ENCODE measurements at regions not wholly inside any gene's neighbourhood (a gene's known extent, or its start where the extent isn't known, plus 50 kb on each side); places are given as distances from the start of the nearest gene placed in this dataset.

- H3K27ac ChIP-seq, result no peak overlapping the region
- no peak for TF ChIP-seq CTCF (conservative IDR thresholded peaks at IDR 0.05)
These were observed 1273.4 kb downstream of the TBC1D22A start for GRCh38 chr22:48035897-48036296.

- no peak for TF ChIP-seq CTCF (conservative IDR thresholded peaks at IDR 0.05)
- no peak overlapping the region for H3K27ac ChIP-seq
These were observed 1269.1 kb downstream of the TBC1D22A start for GRCh38 chr22:48031589-48031988.

- no peak for TF ChIP-seq CTCF (conservative IDR thresholded peaks at IDR 0.05)
- H3K27ac ChIP-seq, result no peak overlapping the region
These were observed 1262.6 kb downstream of the TBC1D22A start for GRCh38 chr22:48025096-48025495.

- H3K27ac ChIP-seq, result no peak overlapping the region
- TF ChIP-seq CTCF (conservative IDR thresholded peaks at IDR 0.05), result no peak
These were observed 1259.5 kb downstream of the TBC1D22A start for GRCh38 chr22:48021991-48022401.

- no peak overlapping the region for H3K27ac ChIP-seq
- TF ChIP-seq CTCF (conservative IDR thresholded peaks at IDR 0.05), result no peak
These were observed 1255.9 kb downstream of the TBC1D22A start for GRCh38 chr22:48018346-48018745.

GRCh38 chr22:48015701-48016100, 1253.3 kb downstream of the TBC1D22A start:
- TF ChIP-seq CTCF (conservative IDR thresholded peaks at IDR 0.05), result no peak
- no peak overlapping the region for H3K27ac ChIP-seq

GRCh38 chr22:48004936-48005335, 1242.5 kb downstream of the TBC1D22A start:
- TF ChIP-seq CTCF (conservative IDR thresholded peaks at IDR 0.05), result no peak
- H3K27ac ChIP-seq, result no peak overlapping the region

- no peak overlapping the region for H3K27ac ChIP-seq
- TF ChIP-seq CTCF (conservative IDR thresholded peaks at IDR 0.05), result no peak
These were observed 1241.6 kb downstream of the TBC1D22A start for GRCh38 chr22:48004038-48004437.

All from VCaP (cell line).